PFSK-1 (cell line): ENCODE measurements at regions not wholly inside any gene's neighbourhood (a gene's known extent, or its start where the extent isn't known, plus 50 kb on each side); places are given as distances from the start of the nearest gene placed in this dataset.

ENCODE experiments used
- FOXP2 ChIP-seq: optimal IDR thresholded peaks from 2 replicates; pipeline ENCODE3; 2011; ENCODE audit warnings: borderline replicate concordance, control low read depth, inconsistent platforms; ENCODE audit not compliant: insufficient read depth; ENCODE audit errors: extremely low read length, extremely low read depth
- POLR2AphosphoS5 ChIP-seq: IDR thresholded peaks from 2 replicates; pipeline ENCODE4 v1.6.1; 2012; ENCODE audit warnings: low read depth, mild to moderate bottlenecking, control low read depth, low read length, moderate library complexity
- SIN3A ChIP-seq: IDR thresholded peaks from 2 replicates; pipeline ENCODE4 v1.6.1; 2012; ENCODE audit warnings: mild to moderate bottlenecking, low read length, moderate library complexity, borderline replicate concordance; ENCODE audit not compliant: insufficient read depth
- TAF1 ChIP-seq: IDR thresholded peaks from 2 replicates; pipeline ENCODE4 v1.6.1; 2012; ENCODE audit warnings: low read length, control low read depth, borderline replicate concordance; ENCODE audit not compliant: insufficient read depth
- TF ChIP-seq, protein P1 (sequence below), 2 experiments: IDR thresholded peaks; 2 replicates each; pipeline versions ENCODE4 v1.6.1 to v1.8.0; 2011 to 2012; ENCODE audit warnings: low read depth in 2 of 2, low read length in 2 of 2, control low read depth in 1 of 2, inconsistent platforms in 1 of 2, mild to moderate bottlenecking in 1 of 2, moderate library complexity in 1 of 2; ENCODE audit not compliant: insufficient read depth in 1 of 2

DNA sequence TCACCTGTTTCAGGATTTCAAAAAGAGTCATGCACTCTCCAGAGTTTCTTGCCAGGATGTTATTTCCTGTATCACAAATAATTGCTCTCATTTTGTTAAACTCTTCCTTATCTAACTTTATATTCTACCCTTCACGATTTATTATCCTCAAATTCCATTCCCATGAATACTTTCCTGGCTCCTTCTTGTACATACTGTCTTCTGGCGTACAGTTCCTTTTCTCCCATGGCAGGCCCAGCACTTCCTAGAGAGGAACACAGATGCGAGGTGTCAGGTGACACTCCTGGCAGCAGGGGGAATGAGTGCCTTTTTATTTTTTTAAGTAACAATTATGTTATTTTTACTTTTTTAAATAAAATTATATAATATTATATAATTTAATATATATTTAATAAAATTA lies 411.9 kb downstream of the TFEC start:
- TF ChIP-seq, protein P1, sequence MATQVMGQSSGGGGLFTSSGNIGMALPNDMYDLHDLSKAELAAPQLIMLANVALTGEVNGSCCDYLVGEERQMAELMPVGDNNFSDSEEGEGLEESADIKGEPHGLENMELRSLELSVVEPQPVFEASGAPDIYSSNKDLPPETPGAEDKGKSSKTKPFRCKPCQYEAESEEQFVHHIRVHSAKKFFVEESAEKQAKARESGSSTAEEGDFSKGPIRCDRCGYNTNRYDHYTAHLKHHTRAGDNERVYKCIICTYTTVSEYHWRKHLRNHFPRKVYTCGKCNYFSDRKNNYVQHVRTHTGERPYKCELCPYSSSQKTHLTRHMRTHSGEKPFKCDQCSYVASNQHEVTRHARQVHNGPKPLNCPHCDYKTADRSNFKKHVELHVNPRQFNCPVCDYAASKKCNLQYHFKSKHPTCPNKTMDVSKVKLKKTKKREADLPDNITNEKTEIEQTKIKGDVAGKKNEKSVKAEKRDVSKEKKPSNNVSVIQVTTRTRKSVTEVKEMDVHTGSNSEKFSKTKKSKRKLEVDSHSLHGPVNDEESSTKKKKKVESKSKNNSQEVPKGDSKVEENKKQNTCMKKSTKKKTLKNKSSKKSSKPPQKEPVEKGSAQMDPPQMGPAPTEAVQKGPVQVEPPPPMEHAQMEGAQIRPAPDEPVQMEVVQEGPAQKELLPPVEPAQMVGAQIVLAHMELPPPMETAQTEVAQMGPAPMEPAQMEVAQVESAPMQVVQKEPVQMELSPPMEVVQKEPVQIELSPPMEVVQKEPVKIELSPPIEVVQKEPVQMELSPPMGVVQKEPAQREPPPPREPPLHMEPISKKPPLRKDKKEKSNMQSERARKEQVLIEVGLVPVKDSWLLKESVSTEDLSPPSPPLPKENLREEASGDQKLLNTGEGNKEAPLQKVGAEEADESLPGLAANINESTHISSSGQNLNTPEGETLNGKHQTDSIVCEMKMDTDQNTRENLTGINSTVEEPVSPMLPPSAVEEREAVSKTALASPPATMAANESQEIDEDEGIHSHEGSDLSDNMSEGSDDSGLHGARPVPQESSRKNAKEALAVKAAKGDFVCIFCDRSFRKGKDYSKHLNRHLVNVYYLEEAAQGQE (IDR thresholded peaks at IDR 0.05; ENCODE audit: insufficient read depth in 1 of 2, low read depth in 2 of 2, low read length in 2 of 2): no peak
- TF ChIP-seq POLR2AphosphoS5: no peak
- TF ChIP-seq SIN3A: no peak
- TF ChIP-seq TAF1: no peak
- TF ChIP-seq FOXP2: no peak
